Heart left ventricle (tissue), 16 donors: ENCODE measurements at regions not wholly inside any gene's neighbourhood (a gene's known extent, or its start where the extent isn't known, plus 50 kb on each side); places are given as distances from the start of the nearest gene placed in this dataset.

Experiments used
- ATAC-seq, 4 donors: fragments of 200-7000 bp; cut with Tn5 transposase; one replicate each; pipeline ENCODE4 v1.9.1; 2020 to 2022; ENCODE audit warnings: moderate library complexity in 4 of 4, mild to moderate bottlenecking in 3 of 4, moderate number of reproducible peaks in 1 of 4
- DNase-seq, 5 donors: peaks; one replicate each; pipeline ENCODE4 v3.0.0-alpha.2; 2020
- H3K27ac ChIP-seq, 12 donors: fragments of 200-600 bp; sonication (generic) in 4 of 12; one replicate each; pipeline versions ENCODE4 v1.5.0 to v1.8.0; 2016 to 2022; ENCODE audit warnings: mild to moderate bottlenecking in 2 of 12
- H3K27me3 ChIP-seq, 9 donors: fragments of 200-600 bp; sonication (generic) in 2 of 9; one replicate each; pipeline versions ENCODE4 v1.5.1 to v1.8.0; 2016 to 2022; ENCODE audit warnings: mild to moderate bottlenecking in 3 of 9
- H3K36me3 ChIP-seq, 9 donors: fragments of 200-600 bp; sonication (generic) in 2 of 9; one replicate each; pipeline versions ENCODE4 v1.5.0 to v1.8.0; 2018 to 2022; ENCODE audit warnings: mild to moderate bottlenecking in 2 of 9
- H3K4me1 ChIP-seq, 12 donors: fragments of 200-600 bp; sonication (generic) in 4 of 12; one replicate each; pipeline versions ENCODE4 v1.5.0 to v1.8.0; 2016 to 2022; ENCODE audit warnings: mild to moderate bottlenecking in 3 of 12
- H3K4me3 ChIP-seq, 12 donors: fragments of 200-600 bp; sonication (generic) in 4 of 12; one replicate each; pipeline versions ENCODE4 v1.5.0 to v1.8.0; 2017 to 2022; ENCODE audit warnings: mild to moderate bottlenecking in 9 of 12, moderate library complexity in 4 of 12
- H3K9me3 ChIP-seq, 12 donors: fragments of 200-600 bp; sonication (generic) in 4 of 12; one replicate each; pipeline versions ENCODE4 v1.5.0 to v1.8.0; 2016 to 2022; ENCODE audit warnings: mild to moderate bottlenecking in 1 of 12
- POLR2A ChIP-seq, 2 donors: fragments of 450-650 bp; IDR thresholded peaks; one replicate each; pipeline ENCODE4 v1.6.1; 2017; ENCODE audit warnings: antibody characterized with exemption in 2 of 2, mild to moderate bottlenecking in 2 of 2, moderate library complexity in 2 of 2
- WGBS, 4 donors: extraction: QIAGEN DNeasy Blood & Tissue Kit in 2 of 4; methylation state at CpG; one replicate each; pipeline versions ENCODE4 v1.1.5 to v1.1.7; 2013 to 2018; 5-methylcytosine and 5-hydroxymethylcytosine counted together
- intact Hi-C, 10 donors: fragments of 100-400 bp; cut with DNase I; formaldehyde crosslinking; loops; one replicate each; pipeline versions ENCODE4 v1.11.1 to v1.14.2; 2022
- TF ChIP-seq, protein P1 (sequence below), 12 donors: fragments of 200-600 bp; sonication (generic) in 4 of 12; IDR thresholded peaks; one replicate each; pipeline versions ENCODE4 v1.5.0 to v1.8.0; 2018 to 2022; ENCODE audit warnings: antibody characterized with exemption in 12 of 12, mild to moderate bottlenecking in 5 of 12
- donor health status: ischemic (EF 13 %, LVEDD 7.1; RV severe dilation, severe dysfunction).
- donor health status: healthy with polysubstance abuse.
- donor health status: DM: no; HTN: yes; CAD: no.
- donor health status: DM: no; HTN: no; CAD: no.
- donor health status: ischemic (EF 25% LVEDD 6.9; RV normal size, moderate dysfunction).
- donor health status: ischemic (EF 25% LVEDD 5.7; RV mildly dilated, moderate dysfunction).
- donor health status: healthy.
- donor health status: DM: yes; HTN: yes; CAD: no.
- donor health status: ischemic (EF 35%, LVEDD 5.7; RV mildly dilated, moderate dysfunction).
- donor health status: nonischemic (EF 11% LVEDD 7.7; RV severe dilation, severe dysfunction).
- donor health status: DM: yes; HTN: yes; CAD: no.
- donor health status: PGD.
- donor health status: ischemic (EF 29% LVEDD 5.4; RV normal size, mild dysfunction).
- donor health status: nonischemic (EF 23%, LVEDD 6.1; RV moderate dilation, normal function).

DNA sequence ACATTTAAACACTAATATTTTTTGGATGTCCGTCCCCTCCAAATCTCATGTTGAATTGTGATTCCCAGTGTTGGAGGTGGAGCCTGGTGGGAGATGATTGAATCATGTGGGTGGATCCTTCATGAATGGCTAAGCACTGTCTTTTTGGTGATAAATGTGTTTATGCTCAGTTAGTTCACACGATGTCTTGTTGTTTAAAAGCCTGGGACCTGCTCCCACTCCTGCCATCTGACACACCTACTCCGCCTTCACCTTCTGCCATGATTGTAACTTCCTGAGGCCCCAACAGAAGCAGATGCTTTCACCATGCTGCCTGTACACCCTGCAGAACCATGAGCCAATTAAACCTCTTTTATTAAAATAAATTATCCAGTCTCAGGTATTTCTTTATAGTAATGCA, 114.7 kb downstream of the TNFAIP3 start:
- DNase-seq (no peak), ATAC-seq (no peak)

DNA sequence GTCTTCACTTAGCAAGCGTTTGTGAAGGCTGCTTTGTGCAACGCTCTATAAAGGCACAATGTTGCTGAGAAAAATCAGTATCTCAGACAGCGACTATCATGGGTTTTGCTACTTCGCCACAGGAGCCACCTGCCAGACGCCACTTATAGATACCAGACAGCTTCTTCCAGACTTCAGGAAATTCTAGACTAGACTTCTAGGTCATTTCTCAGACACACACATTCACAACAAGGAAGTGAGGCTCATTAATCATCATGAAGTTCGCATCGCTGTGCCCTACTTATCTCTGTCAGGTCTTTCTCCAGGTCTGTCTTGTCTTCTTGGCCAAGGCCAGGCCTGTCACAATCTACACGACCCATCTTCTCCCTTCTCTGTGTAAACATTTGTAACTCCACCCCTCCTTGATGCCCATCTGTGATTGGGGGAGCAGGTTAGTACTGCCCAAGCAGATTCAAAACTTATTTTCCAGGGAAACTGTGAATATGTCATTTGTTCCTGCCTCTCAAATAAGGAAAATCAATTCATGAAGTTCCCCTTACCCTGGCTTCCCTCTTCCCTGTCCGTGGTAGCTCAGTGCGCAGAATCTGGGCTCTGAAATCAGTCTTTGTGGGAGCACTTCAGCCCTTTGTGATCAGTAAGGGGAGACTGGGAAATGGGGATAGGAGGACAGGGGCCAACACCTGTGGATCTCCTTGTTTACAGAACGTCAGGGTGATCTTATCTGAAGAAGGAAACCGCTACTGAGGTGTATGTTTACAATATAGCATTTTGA, 115.5 kb downstream of the TNFAIP3 start:
- intact Hi-C loops: no loop called here

More for the DNA sequence above, 114.7 kb downstream of the TNFAIP3 start:
- H3K27me3 ChIP-seq: no peaks in the 10 kb centered on the region
- H3K4me3 ChIP-seq: no peak overlapping the region
- intact Hi-C loops: no loop called here
- H3K36me3 ChIP-seq: no peaks in the 10 kb centered on the region
- WGBS, 4 donors: 78 to 85% (median 82%) methylated on average over 3 of the region's 3 CpGs
- no peak overlapping the region for H3K27ac ChIP-seq
- H3K9me3 ChIP-seq: no peaks in the 10 kb centered on the region
- TF ChIP-seq POLR2A (IDR thresholded peaks at IDR 0.05): no peak
- TF ChIP-seq, protein P1, sequence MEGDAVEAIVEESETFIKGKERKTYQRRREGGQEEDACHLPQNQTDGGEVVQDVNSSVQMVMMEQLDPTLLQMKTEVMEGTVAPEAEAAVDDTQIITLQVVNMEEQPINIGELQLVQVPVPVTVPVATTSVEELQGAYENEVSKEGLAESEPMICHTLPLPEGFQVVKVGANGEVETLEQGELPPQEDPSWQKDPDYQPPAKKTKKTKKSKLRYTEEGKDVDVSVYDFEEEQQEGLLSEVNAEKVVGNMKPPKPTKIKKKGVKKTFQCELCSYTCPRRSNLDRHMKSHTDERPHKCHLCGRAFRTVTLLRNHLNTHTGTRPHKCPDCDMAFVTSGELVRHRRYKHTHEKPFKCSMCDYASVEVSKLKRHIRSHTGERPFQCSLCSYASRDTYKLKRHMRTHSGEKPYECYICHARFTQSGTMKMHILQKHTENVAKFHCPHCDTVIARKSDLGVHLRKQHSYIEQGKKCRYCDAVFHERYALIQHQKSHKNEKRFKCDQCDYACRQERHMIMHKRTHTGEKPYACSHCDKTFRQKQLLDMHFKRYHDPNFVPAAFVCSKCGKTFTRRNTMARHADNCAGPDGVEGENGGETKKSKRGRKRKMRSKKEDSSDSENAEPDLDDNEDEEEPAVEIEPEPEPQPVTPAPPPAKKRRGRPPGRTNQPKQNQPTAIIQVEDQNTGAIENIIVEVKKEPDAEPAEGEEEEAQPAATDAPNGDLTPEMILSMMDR (IDR thresholded peaks at IDR 0.05): no peak
- peaks cover 0 to 5% (median 0%) of the 10 kb centered on the region in 12 donors for H3K4me1 ChIP-seq

DNA sequence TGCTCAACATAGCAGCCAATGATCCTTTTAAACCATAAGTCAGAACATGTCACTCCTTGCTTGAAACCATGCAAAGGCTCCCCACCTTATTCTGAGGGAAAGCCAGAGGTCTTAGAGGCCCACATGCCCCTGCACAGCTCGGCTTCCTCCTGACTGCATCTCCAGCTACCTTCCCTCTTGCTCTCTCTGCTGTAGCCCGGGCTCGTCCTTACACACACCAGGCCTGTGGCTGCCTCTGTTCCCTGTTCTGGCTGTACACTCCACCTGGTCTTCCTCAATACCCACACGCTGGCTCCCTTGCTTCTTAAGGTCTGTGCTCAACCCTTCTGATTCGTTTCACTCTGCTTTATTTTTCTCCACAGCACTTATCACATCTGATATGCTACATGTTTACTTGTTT, 116.2 kb downstream of the TNFAIP3 start:
- ATAC-seq (no peak), DNase-seq (no peak)
- Histone ChIP-seq H3K4me1 (peaks cover 0 to 2% (median 0%) of the 10 kb centered on the region in 12 donors), H3K36me3 (no peaks in the 10 kb centered on the region), H3K27ac (no peak overlapping the region), H3K9me3 (no peaks in the 10 kb centered on the region), H3K4me3 (no peak overlapping the region), H3K27me3 (no peaks in the 10 kb centered on the region)
- TF ChIP-seq, protein P1 (IDR thresholded peaks at IDR 0.05): no peak
- TF ChIP-seq POLR2A (IDR thresholded peaks at IDR 0.05): no peak
- intact Hi-C loops: no loop called here
- WGBS, 4 donors: 81 to 86% (median 85%) methylated on average over 5 of the region's 5 CpGs

More for the DNA sequence above, 115.5 kb downstream of the TNFAIP3 start:
- Histone ChIP-seq H3K36me3 (no peaks in the 10 kb centered on the region), H3K4me3 (no peak overlapping the region), H3K27ac (no peak overlapping the region), H3K27me3 (no peaks in the 10 kb centered on the region), H3K4me1 (peaks cover 0 to 5% (median 0%) of the 10 kb centered on the region in 12 donors), H3K9me3 (no peaks in the 10 kb centered on the region)
- DNase-seq: no peak
- no peak for TF ChIP-seq POLR2A (IDR thresholded peaks at IDR 0.05)
- TF ChIP-seq, protein P1 (IDR thresholded peaks at IDR 0.05): no peak
- 60 to 70% (median 68%) methylated on average over 12 of the region's 12 CpGs for WGBS, 4 donors
- no peak for ATAC-seq

DNA sequence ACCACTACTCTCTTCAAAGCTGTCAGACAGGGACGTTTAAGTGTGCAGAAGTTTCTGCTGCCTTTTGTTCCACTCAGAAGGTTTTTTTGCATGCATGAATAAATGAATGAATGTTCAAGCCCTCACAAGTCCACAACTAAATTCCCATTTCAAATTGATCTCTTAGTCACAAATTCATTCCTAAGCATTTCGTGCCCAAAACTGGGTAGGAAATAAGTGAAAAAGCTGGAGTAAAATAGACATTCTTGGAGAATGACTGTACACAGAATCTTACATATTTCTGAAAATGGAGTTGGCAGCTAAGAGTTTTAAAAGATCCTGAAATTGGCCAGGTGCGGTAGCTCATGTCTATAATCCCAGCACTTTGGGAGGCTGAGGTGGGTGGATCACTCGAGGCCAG, 117.6 kb downstream of the PERP start:
- Histone ChIP-seq H3K27me3 (peaks cover 0 to 4% (median 0%) of the 10 kb centered on the region in 9 donors), H3K4me1 (no peaks in the 10 kb centered on the region), H3K9me3 (no peaks in the 10 kb centered on the region), H3K4me3 (no peak overlapping the region), H3K36me3 (no peaks in the 10 kb centered on the region), H3K27ac (no peak overlapping the region)
- 73 to 86% (median 81%) methylated on average over 4 of the region's 4 CpGs for WGBS, 4 donors
- intact Hi-C loops: no loop called here
- ATAC-seq (no peak), DNase-seq (no peak)
- no peak for TF ChIP-seq POLR2A (IDR thresholded peaks at IDR 0.05)
- TF ChIP-seq, protein P1 (IDR thresholded peaks at IDR 0.05): no peak
